Activated T-cell treated with anti-CD3 and anti-CD28 coated beads, Interleukin-2, amount 50 U/mL, for 24 hours (primary cell): ENCODE measurements at regions not wholly inside any gene's neighbourhood (a gene's known extent, or its start where the extent isn't known, plus 50 kb on each side); places are given as distances from the start of the nearest gene placed in this dataset.

Experiments used
- DNase-seq: peaks from one replicate; pipeline ENCODE4 v3.0.0-alpha.2; 2020
- H3K27ac Mint-ChIP-seq: 2 replicates; pipeline ENCODE4 v1.8.0; 2020; ENCODE audit warnings: mild to moderate bottlenecking, mixed read lengths
- H3K27me3 Mint-ChIP-seq: 2 replicates; pipeline ENCODE4 v1.8.0; 2020; ENCODE audit warnings: mixed read lengths
- H3K36me3 Mint-ChIP-seq: 2 replicates; pipeline ENCODE4 v1.8.0; 2020; ENCODE audit warnings: low read depth, mixed read lengths
- H3K4me1 Mint-ChIP-seq: 2 replicates; pipeline ENCODE4 v1.8.0; 2020; ENCODE audit warnings: low read depth, mixed read lengths
- H3K4me3 Mint-ChIP-seq: 2 replicates; pipeline ENCODE4 v1.8.0; 2020; ENCODE audit warnings: mild to moderate bottlenecking, moderate library complexity, mixed read lengths
- H3K9me3 Mint-ChIP-seq: 2 replicates; pipeline ENCODE4 v1.8.0; 2020; ENCODE audit warnings: mixed read lengths

GRCh38 chr15:38145651-38146111, 107.0 kb upstream of the SPRED1 start:
- DNase-seq = no peak
- H3K27me3 Mint-ChIP-seq = peaks cover 4% of the 10 kb centered on the region
- no peak overlapping the region for H3K27ac Mint-ChIP-seq
- peaks cover 4% of the 10 kb centered on the region for H3K9me3 Mint-ChIP-seq
- H3K36me3 Mint-ChIP-seq = no peaks in the 10 kb centered on the region
- H3K4me1 Mint-ChIP-seq = peaks cover 3% of the 10 kb centered on the region
- no peak overlapping the region for H3K4me3 Mint-ChIP-seq

DNA sequence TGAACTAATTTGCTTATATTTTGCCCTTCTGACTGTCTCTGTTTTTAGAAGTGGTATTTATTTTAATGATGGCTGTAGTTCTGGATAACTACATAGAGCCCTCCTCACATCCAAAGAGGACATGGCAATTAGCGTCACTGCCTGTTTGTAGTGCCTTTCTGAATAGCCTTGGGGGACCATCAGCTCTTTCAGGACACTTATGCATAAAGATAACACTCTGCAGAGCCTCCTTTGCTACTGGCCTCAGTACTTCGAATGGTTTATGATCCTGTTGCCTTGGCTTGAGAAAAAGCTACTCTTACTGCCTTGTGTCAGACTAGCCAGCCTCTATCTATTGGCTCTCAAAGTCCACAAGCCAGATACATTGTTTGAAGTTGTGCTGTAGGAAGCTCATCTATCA, 105.4 kb upstream of the SPRED1 start:
- DNase-seq = no peak
- peaks cover 5% of the 10 kb centered on the region for H3K27me3 Mint-ChIP-seq
- H3K4me3 Mint-ChIP-seq = no peak overlapping the region
- peaks cover 10% of the 10 kb centered on the region for H3K9me3 Mint-ChIP-seq
- H3K36me3 Mint-ChIP-seq = no peaks in the 10 kb centered on the region
- peaks cover 3% of the 10 kb centered on the region for H3K4me1 Mint-ChIP-seq
- no peak overlapping the region for H3K27ac Mint-ChIP-seq

DNA sequence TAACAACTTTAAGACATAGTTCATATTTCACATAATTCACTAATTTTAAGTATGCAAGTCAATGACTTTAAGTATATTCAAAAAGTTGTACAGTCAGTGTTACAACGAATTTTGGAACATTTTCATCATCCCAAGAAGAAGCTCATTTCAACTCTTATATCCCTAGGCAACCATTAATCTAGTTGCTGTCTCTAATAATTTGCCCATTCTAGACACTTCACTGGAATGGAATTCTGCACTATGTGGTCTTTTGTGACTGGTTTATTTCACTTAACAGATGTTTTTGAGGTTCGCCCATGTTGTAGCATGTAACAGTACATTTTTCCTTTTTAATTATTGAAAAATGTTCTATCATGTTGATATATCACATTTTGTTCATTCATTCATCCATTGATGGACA, 104.2 kb upstream of the SPRED1 start:
- no peak for DNase-seq
- H3K27me3 Mint-ChIP-seq = peaks cover 10% of the 10 kb centered on the region
- no peaks in the 10 kb centered on the region for H3K36me3 Mint-ChIP-seq
- H3K4me1 Mint-ChIP-seq = peaks cover 3% of the 10 kb centered on the region
- peaks cover 17% of the 10 kb centered on the region for H3K9me3 Mint-ChIP-seq
- no peak overlapping the region for H3K27ac Mint-ChIP-seq
- no peak overlapping the region for H3K4me3 Mint-ChIP-seq

DNA sequence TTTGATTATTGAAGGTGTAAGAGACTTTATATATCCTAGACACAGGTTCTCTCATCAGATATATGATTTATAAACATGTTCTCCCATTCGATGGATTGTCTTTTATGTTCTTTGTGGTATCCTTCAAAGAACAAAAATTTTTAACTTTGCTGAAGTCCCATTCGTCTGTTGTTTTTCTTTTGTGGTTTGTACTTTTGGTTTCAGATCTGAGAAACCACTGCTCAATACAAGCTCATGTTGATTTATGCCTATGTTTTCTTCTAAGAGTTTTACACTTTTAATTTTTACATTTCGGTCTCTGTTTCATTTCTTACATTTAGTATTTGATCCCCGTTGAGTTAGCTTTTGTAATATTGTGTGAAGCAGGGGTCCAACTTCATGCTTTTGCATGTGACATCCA, 103.3 kb upstream of the SPRED1 start:
- peaks cover 17% of the 10 kb centered on the region for H3K9me3 Mint-ChIP-seq
- peaks cover 3% of the 10 kb centered on the region for H3K4me1 Mint-ChIP-seq
- H3K27me3 Mint-ChIP-seq = peaks cover 10% of the 10 kb centered on the region

GRCh38 chr15:38150148-38150547, 102.5 kb upstream of the SPRED1 start:
- no peak for DNase-seq
- Mint-ChIP-seq H3K36me3 (no peaks in the 10 kb centered on the region), H3K9me3 (peaks cover 17% of the 10 kb centered on the region), H3K27me3 (peaks cover 10% of the 10 kb centered on the region), H3K4me1 (peaks cover 3% of the 10 kb centered on the region), H3K27ac (no peak overlapping the region), H3K4me3 (no peak overlapping the region)

More for the DNA sequence above, 103.3 kb upstream of the SPRED1 start:
- no peak for DNase-seq
- Mint-ChIP-seq H3K4me3 (no peak overlapping the region), H3K27ac (no peak overlapping the region), H3K36me3 (no peaks in the 10 kb centered on the region)

DNA sequence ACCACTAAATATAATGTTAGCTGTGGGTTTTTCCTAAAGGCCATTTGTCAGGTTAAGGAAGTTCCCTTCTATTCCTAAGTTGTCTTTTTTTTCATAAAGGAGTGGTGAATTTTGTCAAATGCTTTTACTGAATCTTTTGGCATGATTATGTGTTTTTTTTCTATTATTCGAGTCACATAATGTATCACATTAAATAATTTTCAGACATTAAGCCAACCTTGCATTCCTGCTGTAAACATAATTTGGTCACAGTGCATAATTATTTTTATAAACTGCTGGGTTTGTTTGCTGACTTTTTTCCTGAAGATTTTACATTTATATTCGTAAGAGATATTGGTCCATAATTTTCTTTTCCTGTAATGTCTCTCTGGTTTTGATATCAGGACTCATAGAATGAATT, 101.8 kb upstream of the SPRED1 start:
- H3K4me1 Mint-ChIP-seq = peaks cover 3% of the 10 kb centered on the region
- DNase-seq = no peak
- peaks cover 17% of the 10 kb centered on the region for H3K9me3 Mint-ChIP-seq
- H3K4me3 Mint-ChIP-seq = no peak overlapping the region
- H3K27ac Mint-ChIP-seq = no peak overlapping the region
- peaks cover 10% of the 10 kb centered on the region for H3K27me3 Mint-ChIP-seq
- H3K36me3 Mint-ChIP-seq = no peaks in the 10 kb centered on the region

DNA sequence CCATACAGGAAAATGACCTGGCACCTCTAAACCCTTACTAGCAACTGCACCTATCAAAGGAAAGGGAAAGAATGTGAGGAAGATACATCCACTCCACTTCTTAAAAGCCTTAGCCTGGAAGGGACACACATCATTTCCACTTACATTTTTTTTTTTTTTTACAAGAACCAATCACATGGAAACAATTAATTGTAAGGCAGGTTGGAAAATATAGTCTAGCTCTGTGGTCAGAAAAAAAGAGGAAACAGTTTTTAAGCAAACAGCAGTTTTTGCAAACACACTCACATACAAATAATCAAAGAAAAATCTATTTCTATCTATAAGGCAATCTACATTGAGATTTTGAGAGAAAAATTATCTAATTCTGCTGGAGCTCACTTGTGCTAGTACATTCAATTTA, 98.9 kb upstream of the SPRED1 start:
- no peak for DNase-seq
- Mint-ChIP-seq H3K36me3 (no peaks in the 10 kb centered on the region), H3K27ac (no peak overlapping the region), H3K4me1 (peaks cover 3% of the 10 kb centered on the region), H3K4me3 (no peak overlapping the region), H3K9me3 (peaks cover 30% of the 10 kb centered on the region), H3K27me3 (peaks cover 19% of the 10 kb centered on the region)

DNA sequence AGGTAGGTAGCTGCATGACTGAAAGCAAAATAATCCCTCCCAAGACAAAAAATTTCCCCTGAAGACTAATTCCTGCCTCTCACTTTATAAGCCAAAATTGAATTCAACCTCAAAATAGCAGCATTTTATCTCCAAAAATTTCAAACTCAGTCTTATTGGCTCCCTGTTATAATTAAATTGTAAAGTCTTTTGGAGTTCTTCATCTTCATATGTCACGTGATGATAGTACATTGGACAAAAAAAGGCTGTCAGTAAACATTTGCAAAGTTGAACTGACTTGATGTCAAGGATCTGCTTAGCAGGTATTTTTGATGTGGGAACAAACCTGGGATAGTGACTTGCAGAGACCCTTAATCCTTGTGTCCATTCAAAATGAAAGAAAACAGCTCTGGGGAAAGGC, 98.4 kb upstream of the SPRED1 start:
- Mint-ChIP-seq H3K36me3 (no peaks in the 10 kb centered on the region), H3K9me3 (peaks cover 30% of the 10 kb centered on the region), H3K27me3 (peaks cover 19% of the 10 kb centered on the region), H3K27ac (no peak overlapping the region), H3K4me1 (peaks cover 3% of the 10 kb centered on the region), H3K4me3 (no peak overlapping the region)
- no peak for DNase-seq

GRCh38 chr15:38154837-38155236, 97.8 kb upstream of the SPRED1 start:
- H3K27ac Mint-ChIP-seq = no peak overlapping the region
- peaks cover 21% of the 10 kb centered on the region for H3K27me3 Mint-ChIP-seq
- DNase-seq = no peak
- no peaks in the 10 kb centered on the region for H3K36me3 Mint-ChIP-seq
- H3K9me3 Mint-ChIP-seq = peaks cover 30% of the 10 kb centered on the region
- no peak overlapping the region for H3K4me3 Mint-ChIP-seq
- no peaks in the 10 kb centered on the region for H3K4me1 Mint-ChIP-seq

GRCh38 chr15:38163658-38164057, 89.0 kb upstream of the SPRED1 start:
- no peaks in the 10 kb centered on the region for H3K36me3 Mint-ChIP-seq

DNA sequence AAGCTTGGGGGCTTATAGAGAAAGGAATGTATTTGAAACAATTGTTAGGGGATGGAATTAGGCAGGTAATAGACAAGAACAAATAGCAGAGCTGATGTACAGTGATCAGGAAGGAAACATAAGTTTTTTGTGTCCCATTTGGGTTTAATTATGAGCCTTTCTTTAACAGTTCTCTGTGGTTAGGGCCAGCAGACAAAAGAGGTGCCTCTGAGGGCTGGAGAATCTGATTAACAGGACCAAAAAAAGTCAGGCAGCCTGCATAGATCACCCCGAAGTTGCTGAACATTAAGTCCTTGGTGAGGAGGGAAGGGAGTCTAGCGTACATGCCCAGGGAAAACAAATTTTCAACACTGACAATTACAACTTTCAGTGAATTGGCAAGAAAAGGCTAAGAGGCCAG, 88.6 kb upstream of the SPRED1 start:
- no peak for DNase-seq
- H3K4me1 Mint-ChIP-seq = no peaks in the 10 kb centered on the region

More at GRCh38 chr15:38163658-38164057, 89.0 kb upstream of the SPRED1 start:
- H3K9me3 Mint-ChIP-seq = no peaks in the 10 kb centered on the region
- no peak overlapping the region for H3K4me3 Mint-ChIP-seq
- peaks cover 17% of the 10 kb centered on the region for H3K27me3 Mint-ChIP-seq
- no peaks in the 10 kb centered on the region for H3K4me1 Mint-ChIP-seq
- DNase-seq = no peak
- no peak overlapping the region for H3K27ac Mint-ChIP-seq

DNA sequence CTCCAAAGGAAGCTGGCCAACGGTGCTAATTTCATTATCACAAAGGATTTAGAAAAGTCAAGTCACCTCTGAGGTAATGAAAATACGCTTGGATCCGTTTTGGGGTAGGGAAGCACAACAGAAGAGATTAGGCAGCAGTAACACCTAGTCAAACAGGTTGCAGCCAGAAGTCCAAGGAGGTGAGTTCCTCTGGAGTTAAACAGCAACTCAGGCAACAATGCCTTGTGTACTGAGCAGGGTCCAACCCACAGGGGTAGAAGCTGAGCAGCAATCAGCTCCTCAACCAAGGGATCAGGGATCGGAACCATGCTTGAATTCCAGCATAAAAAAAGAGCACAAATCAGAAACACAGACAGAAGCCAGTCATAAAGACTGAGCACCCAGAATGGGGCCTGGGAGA, 88.1 kb upstream of the SPRED1 start:
- DNase-seq = no peak
- Mint-ChIP-seq H3K9me3 (no peaks in the 10 kb centered on the region), H3K27ac (no peak overlapping the region), H3K36me3 (no peaks in the 10 kb centered on the region), H3K4me1 (no peaks in the 10 kb centered on the region), H3K27me3 (peaks cover 17% of the 10 kb centered on the region), H3K4me3 (no peak overlapping the region)

More for the DNA sequence above, 88.6 kb upstream of the SPRED1 start:
- H3K9me3 Mint-ChIP-seq = no peaks in the 10 kb centered on the region
- peaks cover 17% of the 10 kb centered on the region for H3K27me3 Mint-ChIP-seq
- no peaks in the 10 kb centered on the region for H3K36me3 Mint-ChIP-seq
- no peak overlapping the region for H3K27ac Mint-ChIP-seq
- no peak overlapping the region for H3K4me3 Mint-ChIP-seq

DNA sequence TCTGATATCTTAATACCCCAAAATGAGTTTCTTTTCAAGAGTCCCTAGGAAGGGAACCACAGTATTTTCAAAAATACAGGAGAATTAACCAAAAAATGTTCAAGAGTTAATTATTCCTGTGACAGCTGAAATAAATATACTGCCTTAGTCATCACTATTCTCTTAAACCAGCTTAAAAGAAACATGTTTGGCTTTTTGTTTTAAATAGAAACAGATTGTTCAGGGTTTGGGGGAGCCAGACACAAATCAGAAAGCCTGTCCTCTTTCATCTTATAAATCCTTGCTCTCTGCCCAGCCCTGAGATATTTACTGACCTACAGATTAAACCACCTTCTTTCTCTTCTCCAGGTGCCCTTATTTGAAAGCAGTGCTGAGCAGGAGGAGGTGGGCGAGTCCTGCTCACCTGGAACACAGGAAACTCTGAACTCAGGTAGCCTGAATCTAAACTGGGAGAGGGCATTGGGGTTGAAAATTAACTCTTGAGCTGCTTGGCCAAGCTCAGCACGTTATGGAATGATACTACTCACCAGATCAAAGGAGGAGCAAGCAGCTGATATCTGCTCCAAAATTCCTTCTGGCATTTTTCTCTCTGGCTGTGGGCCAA, 84.1 kb upstream of the SPRED1 start:
- no peaks in the 10 kb centered on the region for H3K36me3 Mint-ChIP-seq
- H3K4me1 Mint-ChIP-seq = no peaks in the 10 kb centered on the region
- H3K4me3 Mint-ChIP-seq = no peak overlapping the region
- H3K27me3 Mint-ChIP-seq = peaks cover 26% of the 10 kb centered on the region
- H3K27ac Mint-ChIP-seq = no peak overlapping the region
- H3K9me3 Mint-ChIP-seq = no peaks in the 10 kb centered on the region
- no peak for DNase-seq

DNA sequence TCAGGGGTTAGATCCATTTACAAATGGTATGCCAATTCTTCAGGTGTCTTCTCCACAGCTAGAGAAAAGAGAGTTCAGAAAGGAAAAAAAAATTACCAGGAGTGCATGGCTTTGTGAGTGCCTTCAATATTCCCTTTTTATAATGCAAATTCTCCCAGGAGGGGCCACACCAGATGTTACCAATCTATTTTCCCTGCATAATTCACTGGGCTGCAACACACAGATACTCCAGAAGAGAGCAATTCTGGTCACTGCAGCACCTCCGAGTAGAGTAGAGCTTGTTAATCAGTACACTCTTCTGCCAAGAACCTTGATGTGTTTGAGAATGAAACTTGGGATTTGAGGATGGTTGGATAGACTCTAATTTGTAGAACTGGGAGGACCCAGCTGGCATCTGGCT, 80.7 kb upstream of the SPRED1 start:
- Mint-ChIP-seq H3K27ac (no peak overlapping the region), H3K27me3 (peaks cover 30% of the 10 kb centered on the region), H3K9me3 (no peaks in the 10 kb centered on the region), H3K4me3 (no peak overlapping the region), H3K36me3 (no peaks in the 10 kb centered on the region), H3K4me1 (no peaks in the 10 kb centered on the region)
- no peak for DNase-seq

GRCh38 chr15:38174691-38175090, 77.9 kb upstream of the SPRED1 start:
- H3K4me1 Mint-ChIP-seq = no peaks in the 10 kb centered on the region
- no peak overlapping the region for H3K4me3 Mint-ChIP-seq
- H3K9me3 Mint-ChIP-seq = no peaks in the 10 kb centered on the region
- peaks cover 40% of the 10 kb centered on the region for H3K27me3 Mint-ChIP-seq
- DNase-seq = no peak
- no peaks in the 10 kb centered on the region for H3K36me3 Mint-ChIP-seq
- H3K27ac Mint-ChIP-seq = no peak overlapping the region

- Mint-ChIP-seq H3K9me3 (no peaks in the 10 kb centered on the region), H3K4me3 (no peak overlapping the region), H3K4me1 (no peaks in the 10 kb centered on the region), H3K27me3 (peaks cover 45% of the 10 kb centered on the region), H3K27ac (no peak overlapping the region), H3K36me3 (no peaks in the 10 kb centered on the region)
- DNase-seq = no peak
Observed at GRCh38 chr15:38176155-38176554, 76.5 kb upstream of the SPRED1 start.
